Hepatocyte (in vitro differentiated cells): ENCODE measurements at regions not wholly inside any gene's neighbourhood (a gene's known extent, or its start where the extent isn't known, plus 50 kb on each side); places are given as distances from the start of the nearest gene placed in this dataset.

Source experiments
- EZH2 ChIP-seq: fragments of 200-600 bp; sonication (generic); IDR thresholded peaks from 2 replicates; pipeline ENCODE4 v1.6.1; 2016; ENCODE audit warnings: antibody characterized with exemption, mild to moderate bottlenecking, borderline replicate concordance
- EZH2phosphoT487 ChIP-seq: fragments of 200-600 bp; sonication (generic); IDR thresholded peaks from one replicate; pipeline ENCODE4 v1.6.1; 2018; ENCODE audit warnings: antibody characterized with exemption, mild to moderate bottlenecking, low read depth, moderate library complexity; ENCODE audit not compliant: unreplicated experiment, severe bottlenecking
- TF ChIP-seq, protein P1 (sequence below): fragments of 200-600 bp; sonication (generic); IDR thresholded peaks from 2 replicates; pipeline ENCODE4 v1.5.1; 2016; ENCODE audit warnings: antibody characterized with exemption, mild to moderate bottlenecking; ENCODE audit not compliant: poor library complexity

DNA sequence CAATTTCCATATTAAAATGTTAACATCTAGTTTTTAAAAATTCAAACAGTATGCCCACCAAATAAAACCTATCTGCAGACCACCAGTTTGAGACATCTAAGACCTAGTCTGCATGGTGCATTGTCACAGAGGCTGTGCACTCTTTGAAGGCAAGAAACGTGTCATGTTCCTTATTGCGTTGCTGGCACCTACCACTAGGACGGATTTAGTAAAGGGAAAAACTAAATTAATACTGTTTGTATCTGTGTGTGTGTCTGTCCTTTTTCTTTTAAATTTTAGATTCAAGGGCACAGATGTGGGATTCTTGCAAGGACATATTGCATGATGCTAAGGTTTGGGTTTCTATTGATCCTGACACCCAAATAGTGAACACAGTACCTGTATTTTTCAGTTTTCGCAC lies 481.4 kb downstream of the UQCRFS1 start:
- TF ChIP-seq, protein P1, sequence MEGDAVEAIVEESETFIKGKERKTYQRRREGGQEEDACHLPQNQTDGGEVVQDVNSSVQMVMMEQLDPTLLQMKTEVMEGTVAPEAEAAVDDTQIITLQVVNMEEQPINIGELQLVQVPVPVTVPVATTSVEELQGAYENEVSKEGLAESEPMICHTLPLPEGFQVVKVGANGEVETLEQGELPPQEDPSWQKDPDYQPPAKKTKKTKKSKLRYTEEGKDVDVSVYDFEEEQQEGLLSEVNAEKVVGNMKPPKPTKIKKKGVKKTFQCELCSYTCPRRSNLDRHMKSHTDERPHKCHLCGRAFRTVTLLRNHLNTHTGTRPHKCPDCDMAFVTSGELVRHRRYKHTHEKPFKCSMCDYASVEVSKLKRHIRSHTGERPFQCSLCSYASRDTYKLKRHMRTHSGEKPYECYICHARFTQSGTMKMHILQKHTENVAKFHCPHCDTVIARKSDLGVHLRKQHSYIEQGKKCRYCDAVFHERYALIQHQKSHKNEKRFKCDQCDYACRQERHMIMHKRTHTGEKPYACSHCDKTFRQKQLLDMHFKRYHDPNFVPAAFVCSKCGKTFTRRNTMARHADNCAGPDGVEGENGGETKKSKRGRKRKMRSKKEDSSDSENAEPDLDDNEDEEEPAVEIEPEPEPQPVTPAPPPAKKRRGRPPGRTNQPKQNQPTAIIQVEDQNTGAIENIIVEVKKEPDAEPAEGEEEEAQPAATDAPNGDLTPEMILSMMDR = no peak
- no peak for TF ChIP-seq EZH2
- no peak for TF ChIP-seq EZH2phosphoT487
